ENCODE measurements at regions not wholly inside any gene's neighbourhood (a gene's known extent, or its start where the extent isn't known, plus 50 kb on each side); places are given as distances from the start of the nearest gene placed in this dataset.

GRCh38 chr3:170727754-170728153 is 141.9 kb upstream of the SLC7A14 start:
- H3K4me3 ChIP-seq (ENCODE audit: insufficient read depth, low read length, poor library complexity, severe bottlenecking) = no peak overlapping the region
- H3K4me2 ChIP-seq (ENCODE audit: low read depth, low read length, poor library complexity, severe bottlenecking) = no peak overlapping the region
- H3K27ac ChIP-seq (ENCODE audit: low read depth, low read length) = no peak overlapping the region
- no peaks in the 10 kb centered on the region for H3F3A ChIP-seq (ENCODE audit: insufficient read depth)
- H3K36me3 ChIP-seq (ENCODE audit: low read length) = no peaks in the 10 kb centered on the region
- H3K79me2 ChIP-seq (ENCODE audit: insufficient read depth, low read length) = no peaks in the 10 kb centered on the region
- TF ChIP-seq EZH2phosphoT487 (conservative IDR thresholded peaks at IDR 0.05; ENCODE audit: low read length) (no peak), CTCF (IDR thresholded peaks at IDR 0.05; ENCODE audit: insufficient read depth, low read length, poor library complexity, severe bottlenecking) (no peak)
- H3K27me3 ChIP-seq (ENCODE audit: low read length) = no peaks in the 10 kb centered on the region
- H2AFZ ChIP-seq (ENCODE audit: low read depth, low read length, severe bottlenecking) = no peak overlapping the region
- H3K9me2 ChIP-seq (replicated peaks; ENCODE audit: insufficient read depth, low read length) = no peaks in the 10 kb centered on the region
- no peaks in the 10 kb centered on the region for H3K9me3 ChIP-seq (ENCODE audit: insufficient read depth, low read length)
- no peaks in the 10 kb centered on the region for H4K20me1 ChIP-seq (ENCODE audit: low read depth, low read length)
- no peak overlapping the region for H3K9ac ChIP-seq (ENCODE audit: low read length)

GRCh38 chr3:170726976-170727661 is 141.2 kb upstream of the SLC7A14 start:
- H3F3A ChIP-seq (ENCODE audit: insufficient read depth) = no peaks in the 10 kb centered on the region
- no peak overlapping the region for H3K4me3 ChIP-seq (ENCODE audit: insufficient read depth, low read length, poor library complexity, severe bottlenecking)
- H2AFZ ChIP-seq (ENCODE audit: low read depth, low read length, severe bottlenecking) = no peak overlapping the region
- H3K9me2 ChIP-seq (replicated peaks; ENCODE audit: insufficient read depth, low read length) = no peaks in the 10 kb centered on the region
- no peaks in the 10 kb centered on the region for H4K20me1 ChIP-seq (ENCODE audit: low read depth, low read length)
- TF ChIP-seq EZH2phosphoT487 (conservative IDR thresholded peaks at IDR 0.05; ENCODE audit: low read length) (no peak), CTCF (IDR thresholded peaks at IDR 0.05; ENCODE audit: insufficient read depth, low read length, poor library complexity, severe bottlenecking) (no peak)
- H3K79me2 ChIP-seq (ENCODE audit: insufficient read depth, low read length) = no peaks in the 10 kb centered on the region
- H3K27me3 ChIP-seq (ENCODE audit: low read length) = no peaks in the 10 kb centered on the region
- no peaks in the 10 kb centered on the region for H3K36me3 ChIP-seq (ENCODE audit: low read length)
- H3K27ac ChIP-seq (ENCODE audit: low read depth, low read length) = no peak overlapping the region
- H3K9ac ChIP-seq (ENCODE audit: low read length) = no peak overlapping the region
- H3K4me2 ChIP-seq (ENCODE audit: low read depth, low read length, poor library complexity, severe bottlenecking) = no peak overlapping the region
- H3K9me3 ChIP-seq (ENCODE audit: insufficient read depth, low read length) = no peaks in the 10 kb centered on the region

- no peaks in the 10 kb centered on the region for H4K20me1 ChIP-seq (ENCODE audit: low read depth, low read length)
- no peak overlapping the region for H3K4me2 ChIP-seq (ENCODE audit: low read depth, low read length, poor library complexity, severe bottlenecking)
- no peak overlapping the region for H3K27ac ChIP-seq (ENCODE audit: low read depth, low read length)
- no peak overlapping the region for H2AFZ ChIP-seq (ENCODE audit: low read depth, low read length, severe bottlenecking)
- no peaks in the 10 kb centered on the region for H3K27me3 ChIP-seq (ENCODE audit: low read length)
- H3K79me2 ChIP-seq (ENCODE audit: insufficient read depth, low read length) = no peaks in the 10 kb centered on the region
- no peaks in the 10 kb centered on the region for H3F3A ChIP-seq (ENCODE audit: insufficient read depth)
- H3K36me3 ChIP-seq (ENCODE audit: low read length) = no peaks in the 10 kb centered on the region
- no peak overlapping the region for H3K9ac ChIP-seq (ENCODE audit: low read length)
- H3K4me3 ChIP-seq (ENCODE audit: insufficient read depth, low read length, poor library complexity, severe bottlenecking) = no peak overlapping the region
- no peaks in the 10 kb centered on the region for H3K9me3 ChIP-seq (ENCODE audit: insufficient read depth, low read length)
- no peaks in the 10 kb centered on the region for H3K9me2 ChIP-seq (replicated peaks; ENCODE audit: insufficient read depth, low read length)
- no peak for TF ChIP-seq EZH2phosphoT487 (conservative IDR thresholded peaks at IDR 0.05; ENCODE audit: low read length)
Measured at GRCh38 chr3:170725285-170725731, 139.4 kb upstream of the SLC7A14 start.

GRCh38 chr3:170724599-170725280 is 138.9 kb upstream of the SLC7A14 start:
- H2AFZ ChIP-seq (ENCODE audit: low read depth, low read length, severe bottlenecking) = no peak overlapping the region
- no peaks in the 10 kb centered on the region for H3F3A ChIP-seq (ENCODE audit: insufficient read depth)
- H3K9ac ChIP-seq (ENCODE audit: low read length) = no peak overlapping the region
- H3K4me2 ChIP-seq (ENCODE audit: low read depth, low read length, poor library complexity, severe bottlenecking) = no peak overlapping the region
- no peak overlapping the region for H3K27ac ChIP-seq (ENCODE audit: low read depth, low read length)
- H3K36me3 ChIP-seq (ENCODE audit: low read length) = no peaks in the 10 kb centered on the region
- H3K27me3 ChIP-seq (ENCODE audit: low read length) = no peaks in the 10 kb centered on the region
- no peak overlapping the region for H3K4me3 ChIP-seq (ENCODE audit: insufficient read depth, low read length, poor library complexity, severe bottlenecking)
- TF ChIP-seq EZH2phosphoT487 (conservative IDR thresholded peaks at IDR 0.05; ENCODE audit: low read length) = no peak
- no peak for TF ChIP-seq CTCF (IDR thresholded peaks at IDR 0.05; ENCODE audit: insufficient read depth, low read length, poor library complexity, severe bottlenecking)
- H3K9me2 ChIP-seq (replicated peaks; ENCODE audit: insufficient read depth, low read length) = no peaks in the 10 kb centered on the region
- H3K79me2 ChIP-seq (ENCODE audit: insufficient read depth, low read length) = no peaks in the 10 kb centered on the region
- H4K20me1 ChIP-seq (ENCODE audit: low read depth, low read length) = no peaks in the 10 kb centered on the region
- H3K9me3 ChIP-seq (ENCODE audit: insufficient read depth, low read length) = no peaks in the 10 kb centered on the region

Measured in SU-DHL-6 (cell line).